Sigmoid colon (tissue), 6 donors: ENCODE measurements at regions not wholly inside any gene's neighbourhood (a gene's known extent, or its start where the extent isn't known, plus 50 kb on each side); places are given as distances from the start of the nearest gene placed in this dataset.

ENCODE experiments used
- DNase-seq: peaks from one replicate; pipeline ENCODE4 v3.0.0-alpha.2; 2019
- H3K27ac ChIP-seq, 4 donors: fragments of 200-600 bp; sonication (generic); one replicate each; pipeline ENCODE4 v1.5.1; 2016 to 2019; ENCODE audit warnings: mild to moderate bottlenecking in 1 of 4
- H3K27me3 ChIP-seq, 3 donors: fragments of 200-600 bp; sonication (generic); one replicate each; pipeline ENCODE4 v1.5.1; 2019; ENCODE audit warnings: mild to moderate bottlenecking in 1 of 3
- H3K36me3 ChIP-seq, 4 donors: fragments of 200-600 bp; sonication (generic); one replicate each; pipeline ENCODE4 v1.5.1; 2016 to 2019
- H3K4me1 ChIP-seq, 4 donors: fragments of 200-600 bp; sonication (generic); one replicate each; pipeline ENCODE4 v1.5.1; 2017 to 2019
- H3K4me3 ChIP-seq, 4 donors: fragments of 200-600 bp; sonication (generic); one replicate each; pipeline ENCODE4 v1.5.1; 2017 to 2019; ENCODE audit warnings: mild to moderate bottlenecking in 2 of 4, moderate library complexity in 1 of 4
- H3K9me3 ChIP-seq, 4 donors: fragments of 200-600 bp in 3 of 4; sonication (generic) in 3 of 4; one replicate each; pipeline versions ENCODE4 v1.5.1 to v1.6.1; 2013 to 2019
- CTCF ChIP-seq, 4 experiments: fragments of 450-650 bp in 3 of 4; fragments of 200-600 bp in 1 of 4; IDR thresholded peaks; one replicate each; pipeline ENCODE4 v1.5.1; 2016 to 2019; ENCODE audit warnings: antibody characterized with exemption in 4 of 4, mild to moderate bottlenecking in 3 of 4, moderate library complexity in 2 of 4
- EP300 ChIP-seq, 4 donors: sonication (generic); formaldehyde crosslinking; IDR thresholded peaks; one replicate each; pipeline ENCODE4 v1.6.1; 2017; ENCODE audit warnings: antibody characterized with exemption in 4 of 4
- POLR2A ChIP-seq, 2 donors: fragments of 450-650 bp; IDR thresholded peaks; one replicate each; pipeline ENCODE4 v1.6.1; 2016; ENCODE audit warnings: antibody characterized with exemption in 2 of 2, mild to moderate bottlenecking in 2 of 2, moderate library complexity in 2 of 2
- POLR2AphosphoS5 ChIP-seq, 4 donors: sonication (generic); formaldehyde crosslinking; IDR thresholded peaks; one replicate each; pipeline ENCODE4 v1.6.1; 2017; ENCODE audit warnings: antibody characterized with exemption in 4 of 4
- WGBS, 2 donors: extraction: QIAGEN DNeasy Blood & Tissue Kit; methylation state at CpG; one replicate each; pipeline ENCODE4 v1.1.7; 2013; 5-methylcytosine and 5-hydroxymethylcytosine counted together
- intact Hi-C: fragments of 100-400 bp; cut with DNase I; formaldehyde crosslinking; loops from one replicate; pipeline ENCODE4 v1.15.1; 2023
- donor health status: healthy with polysubstance abuse.
- donor health status: healthy.

DNA sequence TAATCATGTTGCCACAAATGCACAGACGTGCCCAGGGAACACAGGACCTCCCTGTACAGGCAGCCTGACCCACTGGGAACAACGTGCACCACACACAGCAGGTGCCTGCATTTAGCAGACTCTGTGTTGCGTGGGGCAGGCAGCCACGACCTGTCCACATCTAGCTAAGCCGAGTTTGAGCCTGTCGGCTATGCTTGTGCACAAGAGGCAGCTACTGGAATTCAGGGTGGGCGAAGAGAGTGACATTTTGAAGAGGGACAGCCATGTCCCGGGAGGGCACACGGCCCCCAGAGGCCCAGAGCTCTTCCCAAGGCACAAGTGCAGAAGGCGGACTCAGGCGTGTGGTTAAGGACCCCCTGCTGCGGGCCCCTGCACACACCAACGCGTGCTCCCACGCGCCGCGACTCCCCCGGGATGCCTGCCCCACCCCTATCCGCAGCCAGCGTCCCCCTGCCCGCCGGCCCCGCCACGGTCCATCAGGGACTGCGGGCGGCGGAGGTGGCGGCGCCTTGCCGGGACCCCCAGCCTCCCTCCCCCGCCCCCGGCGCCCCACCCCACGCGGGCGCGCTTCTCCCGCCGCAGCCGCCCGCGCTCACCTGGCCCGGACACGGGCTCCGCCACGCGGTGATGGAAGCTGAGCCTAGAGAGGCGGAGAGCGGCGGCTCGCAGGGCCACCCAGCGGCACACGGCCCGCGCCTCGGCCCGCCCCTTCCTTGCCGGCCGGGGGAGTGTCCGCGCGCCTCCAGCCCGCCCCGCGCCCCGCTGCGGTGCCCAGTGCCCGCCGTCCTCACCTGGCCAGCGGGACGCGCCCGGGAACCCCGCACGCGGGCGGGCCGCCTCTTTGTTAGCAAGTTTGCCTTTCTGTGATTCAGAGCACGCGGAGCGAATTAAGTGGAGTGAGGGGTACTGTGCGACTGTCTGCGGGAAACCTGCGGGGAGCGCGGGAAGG, 125.3 kb upstream of the PRMT8 start:
- H3K4me3 ChIP-seq: peak overlapping the region in 3 of 4 donors; percentile 19 to 46 (median 44)
- 2 to 6% methylated on average over 87 of the region's 87 CpGs for WGBS, 2 donors
- no peaks in the 10 kb centered on the region for H3K9me3 ChIP-seq
- H3K4me1 ChIP-seq: peaks cover 0 to 13% (median 9%) of the 10 kb centered on the region in 4 donors
- peaks cover 22 to 68% (median 42%) of the 10 kb centered on the region in 3 donors for H3K27me3 ChIP-seq
- DNase-seq: no peak
- H3K36me3 ChIP-seq: no peaks in the 10 kb centered on the region
- TF ChIP-seq POLR2AphosphoS5 (IDR thresholded peaks at IDR 0.05) (no peak), POLR2A (IDR thresholded peaks at IDR 0.05) (no peak), CTCF (IDR thresholded peaks at IDR 0.05) (no peak), EP300 (IDR thresholded peaks at IDR 0.05) (no peak)
- intact Hi-C loops: no loop called here
- H3K27ac ChIP-seq: no peak overlapping the region

DNA sequence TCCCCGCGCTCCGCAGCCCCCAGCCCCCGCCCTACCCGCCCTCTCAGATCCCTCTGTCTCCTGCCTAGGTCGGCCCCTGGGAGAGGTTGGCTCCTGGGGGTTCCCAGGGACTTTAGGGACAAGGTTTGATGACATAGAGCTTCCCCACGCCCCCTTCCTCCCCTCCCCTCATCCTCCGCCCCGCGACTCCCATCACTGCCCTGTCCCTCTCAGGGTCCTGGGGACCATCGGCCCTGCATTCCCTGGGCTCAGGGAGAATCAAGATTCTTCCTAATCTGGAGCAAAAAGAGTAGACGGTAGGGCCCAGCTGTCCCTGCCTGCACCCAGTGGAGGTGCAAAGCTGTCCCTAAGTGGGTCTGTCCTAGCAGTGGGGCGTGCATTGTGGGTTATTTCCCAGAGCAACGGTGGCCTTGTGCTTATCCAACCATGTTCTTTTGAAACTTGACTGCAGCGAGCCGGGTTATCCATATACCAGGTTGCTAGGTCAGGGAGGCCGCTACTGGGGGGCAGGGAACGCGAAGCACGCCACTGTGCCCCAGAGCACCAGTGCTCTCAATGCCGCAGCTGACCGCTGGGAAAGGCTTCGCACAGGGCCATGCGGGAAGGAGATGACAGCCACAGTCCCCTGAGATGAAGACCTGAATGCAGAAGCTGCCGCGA, 124.4 kb upstream of the PRMT8 start:
- Histone ChIP-seq H3K4me3 (peak overlapping the region in 3 of 4 donors; percentile 19 to 46 (median 44)), H3K27me3 (peaks cover 22 to 71% (median 42%) of the 10 kb centered on the region in 3 donors), H3K9me3 (no peaks in the 10 kb centered on the region), H3K36me3 (no peaks in the 10 kb centered on the region), H3K4me1 (peaks cover 0 to 13% (median 9%) of the 10 kb centered on the region in 4 donors), H3K27ac (no peak overlapping the region)
- intact Hi-C loops: no loop called here
- 46 to 51% methylated on average over 26 of the region's 26 CpGs for WGBS, 2 donors
- DNase-seq: no peak
- TF ChIP-seq CTCF (IDR thresholded peaks at IDR 0.05): no peak

- Histone ChIP-seq H3K9me3 (no peaks in the 10 kb centered on the region), H3K27ac (no peak overlapping the region), H3K36me3 (no peaks in the 10 kb centered on the region), H3K4me3 (no peak overlapping the region), H3K4me1 (peaks cover 0 to 13% (median 9%) of the 10 kb centered on the region in 4 donors), H3K27me3 (peaks cover 22 to 63% (median 38%) of the 10 kb centered on the region in 3 donors)
- intact Hi-C loops: no loop called here
- WGBS, 2 donors: 89 to 90% methylated on average over 16 of the region's 16 CpGs
- no peak for DNase-seq
- TF ChIP-seq CTCF (IDR thresholded peaks at IDR 0.05): no peak
- TF ChIP-seq POLR2AphosphoS5 (IDR thresholded peaks at IDR 0.05): no peak
- no peak for TF ChIP-seq EP300 (IDR thresholded peaks at IDR 0.05)
- TF ChIP-seq POLR2A (IDR thresholded peaks at IDR 0.05): no peak
Observed at GRCh38 chr12:3367750-3368444, 123.1 kb upstream of the PRMT8 start.

GRCh38 chr12:3371018-3371417, 120.0 kb upstream of the PRMT8 start:
- DNase-seq: no peak

More at GRCh38 chr12:3371018-3371417, 120.0 kb upstream of the PRMT8 start:
- Histone ChIP-seq H3K27me3 (peaks cover 8 to 31% (median 9%) of the 10 kb centered on the region in 3 donors), H3K9me3 (no peaks in the 10 kb centered on the region), H3K4me1 (peaks cover 0 to 6% (median 3%) of the 10 kb centered on the region in 4 donors), H3K36me3 (no peaks in the 10 kb centered on the region), H3K27ac (no peak overlapping the region), H3K4me3 (no peak overlapping the region)
- no peak for TF ChIP-seq CTCF (IDR thresholded peaks at IDR 0.05)
- TF ChIP-seq EP300 (IDR thresholded peaks at IDR 0.05): no peak
- no peak for TF ChIP-seq POLR2A (IDR thresholded peaks at IDR 0.05)
- TF ChIP-seq POLR2AphosphoS5 (IDR thresholded peaks at IDR 0.05): no peak
- intact Hi-C loops: no loop called here
- WGBS, 2 donors: 14 to 49% methylated on average over 4 of the region's 4 CpGs
